Omental fat pad (tissue), 3 donors: ENCODE measurements at regions not wholly inside any gene's neighbourhood (a gene's known extent, or its start where the extent isn't known, plus 50 kb on each side); places are given as distances from the start of the nearest gene placed in this dataset.
"Not testable (repeated sequence)": the region's sequence is repeated elsewhere in the genome, so short reads cannot be mapped to it uniquely, and the experiment has no call there.

Experiments used
- ATAC-seq: fragments of 150-250 bp; one replicate; pipeline ENCODE4 v1.9.1; 2016; ENCODE audit warnings: mild to moderate bottlenecking, moderate library complexity; ENCODE audit not compliant: low FRiP score
- DNase-seq: peaks from one replicate; pipeline ENCODE4 v3.0.0-alpha.2; 2019; ENCODE audit warnings: low spot score
- CTCF ChIP-seq, 3 donors: fragments of 450-650 bp; IDR thresholded peaks; one replicate each; pipeline ENCODE4 v1.5.1; 2016 to 2017; ENCODE audit warnings: antibody characterized with exemption in 3 of 3, mild to moderate bottlenecking in 3 of 3, moderate library complexity in 2 of 3

- DNase-seq = no peak
- TF ChIP-seq CTCF (IDR thresholded peaks at IDR 0.05) = no peak
- no peak for ATAC-seq
Observed at GRCh38 chr14:106023411-106023810, 497.0 kb downstream of the TMEM121 start.

GRCh38 chr14:106024983-106025604, 498.7 kb downstream of the TMEM121 start:
- no peak for TF ChIP-seq CTCF (IDR thresholded peaks at IDR 0.05)
- ATAC-seq (no peak), DNase-seq (no peak)

GRCh38 chr14:106026026-106026425, 499.6 kb downstream of the TMEM121 start:
- ATAC-seq (no peak), DNase-seq (no peak)
- TF ChIP-seq CTCF (IDR thresholded peaks at IDR 0.05) = no peak

- not testable (repeated sequence) for ATAC-seq, DNase-seq
Observed at GRCh38 chr14:106027759-106028158, 501.4 kb downstream of the TMEM121 start.

GRCh38 chr14:106029959-106030358, 503.6 kb downstream of the TMEM121 start:
- DNase-seq = no peak
- no peak for ATAC-seq
- TF ChIP-seq CTCF (IDR thresholded peaks at IDR 0.05) = no peak

- no peak for ATAC-seq
- no peak for DNase-seq
- no peak for TF ChIP-seq CTCF (IDR thresholded peaks at IDR 0.05)
Observed at GRCh38 chr14:106037380-106037779, 511.0 kb downstream of the TMEM121 start.

- no peak for ATAC-seq
- TF ChIP-seq CTCF (IDR thresholded peaks at IDR 0.05) = no peak
Observed at GRCh38 chr14:106038263-106038662, 511.9 kb downstream of the TMEM121 start.

More at GRCh38 chr14:106038263-106038662, 511.9 kb downstream of the TMEM121 start:
- DNase-seq = no peak
